H1 (cell line): ENCODE measurements at regions not wholly inside any gene's neighbourhood (a gene's known extent, or its start where the extent isn't known, plus 50 kb on each side); places are given as distances from the start of the nearest gene placed in this dataset.

ENCODE experiments used
- USF2 ChIP-seq: IDR thresholded peaks from 2 replicates; pipeline ENCODE4 v1.6.1; 2011; ENCODE audit warnings: low read length, improper control_type of control experiment

GRCh38 chr4:3649491-3649890, 116.7 kb upstream of the ADRA2C start (continued):
- no peak for TF ChIP-seq USF2
